Body of pancreas (tissue), 4 donors: ENCODE measurements at regions not wholly inside any gene's neighbourhood (a gene's known extent, or its start where the extent isn't known, plus 50 kb on each side); places are given as distances from the start of the nearest gene placed in this dataset.

Source experiments
- ATAC-seq: fragments of 150-250 bp; one replicate; pipeline ENCODE4 v1.9.1; 2016
- DNase-seq, 4 donors: peaks; one replicate each; pipeline ENCODE4 v3.0.0-alpha.2; 2019
- H3K27ac ChIP-seq, 4 donors: fragments of 200-600 bp; sonication (generic); 1 replicate in 3 of 4; 2 replicates in 1 of 4; pipeline versions ENCODE4 v1.5.1 to v1.6.1; 2016 to 2019; ENCODE audit warnings: mild to moderate bottlenecking in 1 of 4, mixed read lengths in 1 of 4, moderate library complexity in 1 of 4
- H3K27me3 ChIP-seq, 2 donors: fragments of 200-600 bp; sonication (generic); one replicate each; pipeline ENCODE4 v1.6.0; 2016; ENCODE audit warnings: mild to moderate bottlenecking in 1 of 2
- H3K36me3 ChIP-seq, 2 donors: fragments of 200-600 bp; sonication (generic); replicated peaks in 1 of 2; 2 replicates each; pipeline ENCODE4 v1.5.1; 2016; ENCODE audit warnings: low read depth in 2 of 2; ENCODE audit not compliant: insufficient read depth in 1 of 2
- H3K4me1 ChIP-seq: fragments of 200-600 bp; sonication (generic); one replicate; pipeline ENCODE4 v1.6.0; 2016
- H3K4me3 ChIP-seq, 2 donors: fragments of 200-600 bp; sonication (generic); 1 replicate in 1 of 2; 2 replicates in 1 of 2; pipeline ENCODE4 v1.5.1; 2016 to 2019
- H3K9me3 ChIP-seq, 3 donors: fragments of 200-600 bp; sonication (generic); 1 replicate in 2 of 3; 2 replicates in 1 of 3; pipeline ENCODE4 v1.5.1; 2016
- POLR2A ChIP-seq, 3 donors: fragments of 450-650 bp; IDR thresholded peaks; one replicate each; pipeline ENCODE4 v1.6.1; 2016; ENCODE audit warnings: antibody characterized with exemption in 3 of 3, mild to moderate bottlenecking in 2 of 3
- WGBS, 2 donors: methylation state at CpG; one replicate each; pipeline ENCODE4 v1.1.5; 2017; 5-methylcytosine and 5-hydroxymethylcytosine counted together
- intact Hi-C: fragments of 100-400 bp; cut with DNase I; formaldehyde crosslinking; loops from one replicate; pipeline ENCODE4 v1.15.1; 2023
- TF ChIP-seq, protein P1 (sequence below), 7 experiments: fragments of 450-650 bp in 4 of 7; fragments of 200-600 bp in 3 of 7; sonication (generic) in 3 of 7; IDR thresholded peaks; one replicate each; pipeline ENCODE4 v1.5.1; 2016 to 2019; ENCODE audit warnings: antibody characterized with exemption in 7 of 7

- WGBS, 2 donors: 14 to 32% methylated on average over 1 of the region's 1 CpG
Observed at GRCh38 chr18:67742954-67743353, 226.4 kb upstream of the DSEL start.

DNA sequence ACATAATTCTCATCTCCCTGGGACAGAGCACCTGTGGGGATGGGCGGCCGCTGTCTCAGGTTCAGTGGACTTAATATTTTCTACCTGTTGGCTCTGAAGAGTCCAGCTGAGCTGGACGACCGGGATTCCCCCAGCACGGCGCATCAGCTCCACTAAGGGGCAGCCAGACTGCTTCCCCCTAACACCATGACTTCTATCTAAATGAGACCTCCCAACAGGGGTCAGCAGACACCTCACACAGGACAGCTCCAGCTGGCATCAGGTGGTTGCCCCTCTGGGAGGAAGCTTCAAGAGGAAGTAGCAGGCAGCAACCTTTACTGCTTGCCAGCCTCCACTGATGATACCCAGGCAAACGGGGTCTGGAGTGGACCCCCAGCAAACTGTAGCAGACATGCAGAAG, 226.0 kb upstream of the DSEL start:
- Histone ChIP-seq H3K27ac (no peak overlapping the region), H3K4me3 (no peak overlapping the region), H3K9me3 (peaks cover 0 to 4% (median 0%) of the 10 kb centered on the region in 3 donors), H3K4me1 (no peaks in the 10 kb centered on the region), H3K36me3 (no peaks in the 10 kb centered on the region), H3K27me3 (no peaks in the 10 kb centered on the region)
- TF ChIP-seq POLR2A (IDR thresholded peaks at IDR 0.05): no peak
- TF ChIP-seq, protein P1, sequence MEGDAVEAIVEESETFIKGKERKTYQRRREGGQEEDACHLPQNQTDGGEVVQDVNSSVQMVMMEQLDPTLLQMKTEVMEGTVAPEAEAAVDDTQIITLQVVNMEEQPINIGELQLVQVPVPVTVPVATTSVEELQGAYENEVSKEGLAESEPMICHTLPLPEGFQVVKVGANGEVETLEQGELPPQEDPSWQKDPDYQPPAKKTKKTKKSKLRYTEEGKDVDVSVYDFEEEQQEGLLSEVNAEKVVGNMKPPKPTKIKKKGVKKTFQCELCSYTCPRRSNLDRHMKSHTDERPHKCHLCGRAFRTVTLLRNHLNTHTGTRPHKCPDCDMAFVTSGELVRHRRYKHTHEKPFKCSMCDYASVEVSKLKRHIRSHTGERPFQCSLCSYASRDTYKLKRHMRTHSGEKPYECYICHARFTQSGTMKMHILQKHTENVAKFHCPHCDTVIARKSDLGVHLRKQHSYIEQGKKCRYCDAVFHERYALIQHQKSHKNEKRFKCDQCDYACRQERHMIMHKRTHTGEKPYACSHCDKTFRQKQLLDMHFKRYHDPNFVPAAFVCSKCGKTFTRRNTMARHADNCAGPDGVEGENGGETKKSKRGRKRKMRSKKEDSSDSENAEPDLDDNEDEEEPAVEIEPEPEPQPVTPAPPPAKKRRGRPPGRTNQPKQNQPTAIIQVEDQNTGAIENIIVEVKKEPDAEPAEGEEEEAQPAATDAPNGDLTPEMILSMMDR (IDR thresholded peaks at IDR 0.05): no peak
- no peak for DNase-seq
- intact Hi-C loops: no loop called here
- WGBS, 2 donors: 58 to 71% methylated on average over 4 to 7 of the region's 7 CpGs
- no peak for ATAC-seq

More at GRCh38 chr18:67742954-67743353, 226.4 kb upstream of the DSEL start:
- no peak for ATAC-seq
- Histone ChIP-seq H3K27ac (no peak overlapping the region), H3K4me3 (no peak overlapping the region), H3K36me3 (no peaks in the 10 kb centered on the region), H3K27me3 (no peaks in the 10 kb centered on the region), H3K4me1 (no peaks in the 10 kb centered on the region), H3K9me3 (peaks cover 0 to 4% (median 0%) of the 10 kb centered on the region in 3 donors)
- DNase-seq: no peak
- TF ChIP-seq, protein P1 (IDR thresholded peaks at IDR 0.05): no peak
- TF ChIP-seq POLR2A (IDR thresholded peaks at IDR 0.05): no peak
- intact Hi-C loops: no loop called here

DNA sequence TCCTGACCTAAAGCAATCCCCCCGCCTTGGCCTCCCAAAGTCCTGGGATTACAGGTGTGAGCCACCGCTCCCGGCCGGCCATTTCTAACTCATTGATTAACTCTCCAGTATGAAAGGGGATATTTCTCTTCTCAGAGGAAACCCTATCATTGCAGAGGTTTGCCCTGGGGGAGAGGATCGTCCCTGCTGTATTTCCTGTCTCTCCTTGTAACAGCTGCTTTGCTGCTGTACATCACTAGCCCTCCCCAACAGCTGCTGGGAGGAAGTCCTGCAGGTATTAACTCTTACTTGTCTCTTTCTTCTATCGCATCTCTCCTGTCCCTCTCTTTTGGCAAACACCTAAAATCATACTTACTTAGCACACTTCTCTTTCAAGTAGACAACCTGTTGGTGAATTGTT, 219.0 kb upstream of the DSEL start:
- H3K27ac ChIP-seq: no peak overlapping the region
- no peak for TF ChIP-seq POLR2A (IDR thresholded peaks at IDR 0.05)
- TF ChIP-seq, protein P1 (IDR thresholded peaks at IDR 0.05): no peak
- H3K4me1 ChIP-seq: no peaks in the 10 kb centered on the region
- DNase-seq: no peak
- ATAC-seq: no peak
- WGBS, 2 donors: 65 to 67% methylated on average over 6 of the region's 6 CpGs
- H3K27me3 ChIP-seq: no peaks in the 10 kb centered on the region
- no peaks in the 10 kb centered on the region for H3K36me3 ChIP-seq
- intact Hi-C loops: no loop called here
- H3K4me3 ChIP-seq: no peak overlapping the region
- H3K9me3 ChIP-seq: no peaks in the 10 kb centered on the region

GRCh38 chr18:67733088-67733487, 216.6 kb upstream of the DSEL start:
- no peak for ATAC-seq
- no peak for DNase-seq
- Histone ChIP-seq H3K4me1 (no peaks in the 10 kb centered on the region), H3K36me3 (no peaks in the 10 kb centered on the region), H3K4me3 (no peak overlapping the region), H3K27me3 (no peaks in the 10 kb centered on the region), H3K9me3 (no peaks in the 10 kb centered on the region), H3K27ac (no peak overlapping the region)
- 27 to 36% methylated on average over 1 of the region's 1 CpG for WGBS, 2 donors
- no peak for TF ChIP-seq POLR2A (IDR thresholded peaks at IDR 0.05)
- TF ChIP-seq, protein P1 (IDR thresholded peaks at IDR 0.05): no peak
- intact Hi-C loops: no loop called here

DNA sequence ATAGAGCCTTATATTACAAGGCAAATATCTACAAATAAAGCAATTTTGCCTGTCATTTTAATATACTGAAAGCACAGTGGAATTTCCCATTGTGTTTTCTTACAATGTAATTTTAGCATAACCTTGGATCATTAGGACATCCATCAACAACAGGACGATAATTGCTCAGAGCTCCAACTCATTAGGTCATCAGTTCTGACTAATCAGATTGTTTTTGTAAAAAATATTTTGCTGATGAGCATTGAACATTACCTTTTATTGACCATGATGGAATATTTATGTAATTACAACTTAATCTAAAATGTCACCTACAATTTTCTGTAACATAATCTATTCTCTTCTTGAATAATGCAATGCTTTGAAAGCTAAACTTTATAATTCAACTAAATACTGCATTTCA, 215.3 kb upstream of the DSEL start:
- WGBS, 2 donors: 27 to 37% methylated on average over 1 of the region's 1 CpG
- intact Hi-C loops: no loop called here
- Histone ChIP-seq H3K36me3 (no peaks in the 10 kb centered on the region), H3K27me3 (no peaks in the 10 kb centered on the region), H3K27ac (no peak overlapping the region), H3K9me3 (no peaks in the 10 kb centered on the region), H3K4me3 (no peak overlapping the region), H3K4me1 (no peaks in the 10 kb centered on the region)
- no peak for TF ChIP-seq POLR2A (IDR thresholded peaks at IDR 0.05)
- TF ChIP-seq, protein P1 (IDR thresholded peaks at IDR 0.05): no peak
- ATAC-seq (no peak), DNase-seq (no peak)
